ENCODE measurements at regions not wholly inside any gene's neighbourhood (a gene's known extent, or its start where the extent isn't known, plus 50 kb on each side); places are given as distances from the start of the nearest gene placed in this dataset.

DNA sequence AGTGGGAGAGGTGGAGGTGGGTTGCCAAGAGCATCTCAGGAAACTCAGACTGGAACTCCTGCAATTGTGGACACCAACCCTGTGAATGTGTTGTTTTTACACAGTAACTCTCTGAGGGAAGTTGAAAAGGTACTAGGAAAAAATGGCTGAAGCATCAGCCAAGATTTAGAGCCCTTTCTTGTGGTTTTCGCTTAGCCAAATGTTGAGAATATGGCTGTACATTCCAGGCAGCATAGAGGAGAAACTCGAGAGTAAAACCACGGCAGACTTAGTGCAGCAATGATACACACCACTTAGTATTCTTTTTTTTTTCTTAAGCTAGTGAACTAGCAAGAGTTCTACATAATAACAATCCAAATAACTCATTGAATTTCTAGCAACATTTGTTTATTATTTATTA is 309.7 kb upstream of the MTNR1B start:
- TF ChIP-seq, protein P1, sequence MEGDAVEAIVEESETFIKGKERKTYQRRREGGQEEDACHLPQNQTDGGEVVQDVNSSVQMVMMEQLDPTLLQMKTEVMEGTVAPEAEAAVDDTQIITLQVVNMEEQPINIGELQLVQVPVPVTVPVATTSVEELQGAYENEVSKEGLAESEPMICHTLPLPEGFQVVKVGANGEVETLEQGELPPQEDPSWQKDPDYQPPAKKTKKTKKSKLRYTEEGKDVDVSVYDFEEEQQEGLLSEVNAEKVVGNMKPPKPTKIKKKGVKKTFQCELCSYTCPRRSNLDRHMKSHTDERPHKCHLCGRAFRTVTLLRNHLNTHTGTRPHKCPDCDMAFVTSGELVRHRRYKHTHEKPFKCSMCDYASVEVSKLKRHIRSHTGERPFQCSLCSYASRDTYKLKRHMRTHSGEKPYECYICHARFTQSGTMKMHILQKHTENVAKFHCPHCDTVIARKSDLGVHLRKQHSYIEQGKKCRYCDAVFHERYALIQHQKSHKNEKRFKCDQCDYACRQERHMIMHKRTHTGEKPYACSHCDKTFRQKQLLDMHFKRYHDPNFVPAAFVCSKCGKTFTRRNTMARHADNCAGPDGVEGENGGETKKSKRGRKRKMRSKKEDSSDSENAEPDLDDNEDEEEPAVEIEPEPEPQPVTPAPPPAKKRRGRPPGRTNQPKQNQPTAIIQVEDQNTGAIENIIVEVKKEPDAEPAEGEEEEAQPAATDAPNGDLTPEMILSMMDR (IDR thresholded peaks at IDR 0.05) = no peak
- TF ChIP-seq POLR2A (IDR thresholded peaks at IDR 0.05) = no peak
- TF ChIP-seq EP300 (IDR thresholded peaks at IDR 0.05) = no peak
